H1 (cell line): ENCODE measurements at regions not wholly inside any gene's neighbourhood (a gene's known extent, or its start where the extent isn't known, plus 50 kb on each side); places are given as distances from the start of the nearest gene placed in this dataset.

Experiments
- TF ChIP-seq, protein P1 (sequence below): IDR thresholded peaks from 2 replicates; pipeline ENCODE4 v1.6.1; 2012; ENCODE audit warnings: low read length, inconsistent platforms

DNA sequence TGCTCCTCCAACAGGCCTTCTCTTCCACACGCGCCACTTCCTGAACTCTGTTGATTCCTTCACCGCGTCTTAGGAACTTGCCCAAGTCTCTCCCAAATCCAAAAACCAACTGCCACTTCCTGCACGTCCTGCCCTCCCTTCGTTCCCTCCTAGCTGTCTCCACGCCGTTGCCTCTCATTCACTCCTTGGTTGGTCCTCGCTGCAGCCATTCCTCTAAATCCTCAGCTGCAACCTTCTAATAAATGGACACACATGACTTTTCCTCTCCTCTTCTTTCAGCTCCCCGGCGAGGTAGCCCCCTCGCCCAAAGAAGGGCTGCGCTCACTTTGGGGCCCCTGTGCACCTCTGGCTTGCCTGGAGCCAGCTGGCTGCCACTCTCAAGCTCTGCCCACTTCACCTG, 110.2 kb downstream of the XRCC2 start (continued):
- TF ChIP-seq, protein P1, sequence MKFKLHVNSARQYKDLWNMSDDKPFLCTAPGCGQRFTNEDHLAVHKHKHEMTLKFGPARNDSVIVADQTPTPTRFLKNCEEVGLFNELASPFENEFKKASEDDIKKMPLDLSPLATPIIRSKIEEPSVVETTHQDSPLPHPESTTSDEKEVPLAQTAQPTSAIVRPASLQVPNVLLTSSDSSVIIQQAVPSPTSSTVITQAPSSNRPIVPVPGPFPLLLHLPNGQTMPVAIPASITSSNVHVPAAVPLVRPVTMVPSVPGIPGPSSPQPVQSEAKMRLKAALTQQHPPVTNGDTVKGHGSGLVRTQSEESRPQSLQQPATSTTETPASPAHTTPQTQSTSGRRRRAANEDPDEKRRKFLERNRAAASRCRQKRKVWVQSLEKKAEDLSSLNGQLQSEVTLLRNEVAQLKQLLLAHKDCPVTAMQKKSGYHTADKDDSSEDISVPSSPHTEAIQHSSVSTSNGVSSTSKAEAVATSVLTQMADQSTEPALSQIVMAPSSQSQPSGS: no peak
- TF ChIP-seq, all 59 proteins: peak for 0
